GM12878 (cell line): ENCODE measurements at regions not wholly inside any gene's neighbourhood (a gene's known extent, or its start where the extent isn't known, plus 50 kb on each side); places are given as distances from the start of the nearest gene placed in this dataset.

Experiments used
- ATAC-seq: fragments of 200-7000 bp; cut with Tn5 transposase; 3 replicates; pipeline ENCODE4 v1.9.1; 2020; ENCODE audit warnings: mild to moderate bottlenecking, moderate library complexity
- BruUV-seq: library from RNA; stranded (reverse); fragments of 400-500 nt; replicated peaks from 2 replicates; lab custom pipeline; 2021; lab: Mats Ljungman, UMichigan
- CTCF ChIA-PET: fragments of 300-600 bp; sonication (Branson Sonifier 250); formaldehyde crosslinking; extraction: SDS; loops from one replicate; lab custom pipeline; 2021; ENCODE audit warnings: inconsistent platforms; lab: Yijun Ruan, JAX
- POLR2A ChIA-PET: fragments of 350-600 bp; formaldehyde crosslinking; extraction: SDS; loops from one replicate; lab custom pipeline; 2021; ENCODE audit warnings: inconsistent platforms; lab: Charles Lee
- RAD21 ChIA-PET: fragments of 300-600 bp; sonication (Branson Sonifier 250); formaldehyde crosslinking; loops from one replicate; lab custom pipeline; 2023; ENCODE audit warnings: antibody characterized with exemption; ENCODE audit not compliant: unreplicated experiment; lab: Charles Lee
- SMC1A ChIA-PET: fragments of 300-600 bp; sonication (Branson Sonifier 250); formaldehyde crosslinking; loops from one replicate; lab custom pipeline; 2023; ENCODE audit not compliant: unreplicated experiment, uncharacterized antibody; lab: Charles Lee
- DNase-seq: peaks from one replicate; pipeline ENCODE4 v3.0.0-alpha.2; 2011; ENCODE audit warnings: low read depth, low spot score
- FAIRE-seq: peaks from 3 replicates; lab custom pipeline; 2011; peaks lifted over from hg19 to GRCh38; lab: Jason Lieb, UNC
- H2AFZ ChIP-seq: 2 replicates; pipeline ENCODE4 v1.6.0; 2011; ENCODE audit warnings: low read depth, low read length, control low read depth; ENCODE audit not compliant: control insufficient read depth
- H3K27ac ChIP-seq: 2 replicates; pipeline ENCODE4 v1.5.1; 2011; ENCODE audit warnings: control low read depth; ENCODE audit not compliant: control insufficient read depth, insufficient read depth
- H3K27me3 ChIP-seq, 2 experiments: replicated peaks in 1 of 2; 2 replicates each; pipeline versions ENCODE4 v1.6.0 to v1.6.1; 2011; ENCODE audit warnings: low read length in 1 of 2; ENCODE audit not compliant: control insufficient read depth in 2 of 2, insufficient read depth in 2 of 2
- H3K36me3 ChIP-seq, 2 experiments: 2 replicates each; pipeline ENCODE4 v1.5.1; 2011; ENCODE audit warnings: low read length in 1 of 2; ENCODE audit not compliant: control insufficient read depth in 2 of 2, insufficient read depth in 2 of 2
- H3K4me1 ChIP-seq: 2 replicates; pipeline ENCODE4 v1.6.1; 2011; ENCODE audit warnings: mild to moderate bottlenecking, low read length, moderate library complexity, mixed read lengths; ENCODE audit not compliant: control insufficient read depth, insufficient read depth
- H3K4me2 ChIP-seq: 2 replicates; pipeline ENCODE4 v1.6.0; 2011; ENCODE audit warnings: control low read depth; ENCODE audit not compliant: control insufficient read depth, insufficient read depth
- H3K4me3 ChIP-seq: fragments of 200-600 bp; sonication (generic); 2 replicates; pipeline ENCODE4 v1.5.1; 2016
- H3K79me2 ChIP-seq: 2 replicates; pipeline ENCODE4 v1.6.0; 2011; ENCODE audit warnings: low read length; ENCODE audit not compliant: control insufficient read depth, insufficient read depth
- H3K9ac ChIP-seq: 2 replicates; pipeline ENCODE4 v1.8.0; 2011; ENCODE audit warnings: low read length, control low read depth, mixed read lengths; ENCODE audit not compliant: control insufficient read depth, insufficient read depth
- H3K9me3 ChIP-seq: replicated peaks from 3 replicates; pipeline ENCODE4 v1.5.1; 2011; ENCODE audit warnings: mild to moderate bottlenecking, low read length; ENCODE audit not compliant: control insufficient read depth, insufficient read depth
- H4K20me1 ChIP-seq: 2 replicates; pipeline ENCODE4 v1.6.0; 2011; ENCODE audit not compliant: control insufficient read depth, insufficient read depth
- BCL3 ChIP-seq: IDR thresholded peaks from 2 replicates; pipeline ENCODE4 v1.6.1; 2011; ENCODE audit warnings: borderline replicate concordance, low read depth, mild to moderate bottlenecking, moderate library complexity, low read length; ENCODE audit not compliant: insufficient read depth, poor library complexity, severe bottlenecking
- BCLAF1 ChIP-seq: fragments of 450-650 bp; IDR thresholded peaks from 2 replicates; pipeline ENCODE4 v1.6.1; 2017; ENCODE audit warnings: antibody characterized with exemption, mild to moderate bottlenecking, moderate library complexity
- BHLHE40 ChIP-seq, 2 experiments: fragments of 450-650 bp in 1 of 2; IDR thresholded peaks; 2 replicates each; pipeline ENCODE4 v1.6.1; 2011 to 2017; ENCODE audit warnings: low read depth in 2 of 2, borderline replicate concordance in 1 of 2, improper control_type of control experiment in 1 of 2, low read length in 1 of 2, mild to moderate bottlenecking in 1 of 2
- CBFB ChIP-seq: IDR thresholded peaks from 2 replicates; pipeline ENCODE4 v1.6.1; 2016; ENCODE audit warnings: antibody characterized with exemption, low read depth
- CEBPB ChIP-seq, 2 experiments: fragments of 150-350 bp in 1 of 2; IDR thresholded peaks; 2 replicates each; pipeline ENCODE4 v1.6.1; 2012 to 2014; ENCODE audit warnings: low read depth in 2 of 2, low read length in 2 of 2, borderline replicate concordance in 1 of 2, inconsistent platforms in 1 of 2
- HDAC2 ChIP-seq: fragments of 200-600 bp; sonication (generic); IDR thresholded peaks from 2 replicates; pipeline ENCODE4 v1.6.1; 2017
- LARP7 ChIP-seq: fragments of 450-650 bp; IDR thresholded peaks from 2 replicates; pipeline ENCODE4 v1.6.1; 2017; ENCODE audit warnings: mild to moderate bottlenecking
- NBN ChIP-seq: fragments of 450-650 bp; IDR thresholded peaks from 2 replicates; pipeline ENCODE4 v1.6.1; 2016
- SKIL ChIP-seq: fragments of 450-650 bp; IDR thresholded peaks from 2 replicates; pipeline ENCODE4 v1.6.1; 2017; ENCODE audit warnings: mild to moderate bottlenecking, low read depth, inconsistent platforms; ENCODE audit not compliant: poor library complexity, severe bottlenecking
- SUPT20H ChIP-seq: IDR thresholded peaks from 2 replicates; pipeline ENCODE4 v1.6.1; 2011; ENCODE audit warnings: low read depth, mild to moderate bottlenecking, low read length, moderate library complexity, borderline replicate concordance; ENCODE audit not compliant: control insufficient read depth
- TCF3 ChIP-seq: IDR thresholded peaks from 2 replicates; pipeline ENCODE4 v1.6.1; 2012; ENCODE audit warnings: low read depth, mild to moderate bottlenecking, low read length, borderline replicate concordance; ENCODE audit not compliant: insufficient read depth
- USF2 ChIP-seq: IDR thresholded peaks from 2 replicates; pipeline ENCODE4 v1.6.1; 2011; ENCODE audit warnings: low read depth, low read length, improper control_type of control experiment, borderline replicate concordance
- ZBTB11 ChIP-seq: fragments of 450-650 bp; formaldehyde crosslinking; IDR thresholded peaks from 2 replicates; pipeline ENCODE4 v1.5.0; 2022; ENCODE audit warnings: mild to moderate bottlenecking, missing genetic modification characterization
- in situ Hi-C: fragments of 300-500 bp; cut with MboI; formaldehyde crosslinking; loops from 9 replicates; pipeline ENCODE4 v1.14.3; 2018; ENCODE audit warnings: mixed read lengths
- intact Hi-C: fragments of 100-400 bp; cut with micrococcal nuclease; formaldehyde crosslinking; loops from one replicate; pipeline ENCODE4 v1.14.2; 2022; ENCODE audit not compliant: unreplicated experiment

- TF ChIP-seq BHLHE40 (IDR thresholded peaks at IDR 0.05; ENCODE audit: borderline replicate concordance in 1 of 2, low read depth in 2 of 2, low read length in 1 of 2) (no peak), TCF3 (no peak), BCLAF1 (no peak), CEBPB (IDR thresholded peaks at IDR 0.05; ENCODE audit: borderline replicate concordance in 1 of 2, low read depth in 2 of 2, low read length in 2 of 2) (no peak), LARP7 (no peak), NBN (no peak), ZBTB11 (CRISPR knock-in tag) (no peak)
Observed at GRCh38 chr12:58767496-58767895, 152.8 kb downstream of the LRIG3 start (continued).

- in situ Hi-C loops (no loop called here), intact Hi-C loops (no loop called here)
- Histone ChIP-seq H4K20me1 (no peaks in the 10 kb centered on the region), H3K27me3 (no peaks in the 10 kb centered on the region), H3K79me2 (no peaks in the 10 kb centered on the region), H3K4me2 (no peak overlapping the region), H3K4me3 (no peak overlapping the region), H3K27ac (no peak overlapping the region), H3K9me3 (no peaks in the 10 kb centered on the region), H3K4me1 (no peaks in the 10 kb centered on the region), H3K36me3 (no peaks in the 10 kb centered on the region), H2AFZ (no peak overlapping the region), H3K9ac (no peak overlapping the region)
- ATAC-seq (no peak), FAIRE-seq (no peak), DNase-seq (no peak)
- POLR2A ChIA-PET, result no interaction called here
- SMC1A ChIA-PET, result interaction anchor here (0.7 kb wide), 1 partner anchor 14 kb away, joined by 3 read pairs; no protein-coding TSS in a partner anchor
- CTCF ChIA-PET, result no interaction called here
- no TSS peak for BruUV-seq
- RAD21 ChIA-PET, result no interaction called here
- TF ChIP-seq HDAC2 (no peak), SUPT20H (no peak), BCL3 (no peak), CBFB (no peak), USF2 (no peak), SKIL (no peak)
Observed at GRCh38 chr12:58773986-58774385, 146.3 kb downstream of the LRIG3 start.
